Hepatocyte (in vitro differentiated cells): ENCODE measurements at regions not wholly inside any gene's neighbourhood (a gene's known extent, or its start where the extent isn't known, plus 50 kb on each side); places are given as distances from the start of the nearest gene placed in this dataset.

Experiments used
- DNase-seq: peaks from one replicate; pipeline ENCODE4 v3.0.0-alpha.2; 2016; ENCODE audit warnings: low spot score
- H2AFZ ChIP-seq: fragments of 200-600 bp; sonication (generic); 2 replicates; pipeline ENCODE4 v1.6.0; 2016; ENCODE audit warnings: antibody characterized with exemption, mild to moderate bottlenecking
- H3K27ac ChIP-seq: fragments of 200-600 bp; sonication (generic); 2 replicates; pipeline ENCODE4 v1.5.1; 2016; ENCODE audit warnings: mild to moderate bottlenecking
- H3K27me3 ChIP-seq: fragments of 200-600 bp; sonication (generic); 2 replicates; pipeline ENCODE4 v1.6.1; 2016
- H3K36me3 ChIP-seq: fragments of 200-600 bp; sonication (generic); replicated peaks from 2 replicates; pipeline ENCODE4 v1.5.1; 2016; ENCODE audit warnings: low read depth; ENCODE audit not compliant: insufficient read depth
- H3K4me1 ChIP-seq: fragments of 200-600 bp; sonication (generic); 2 replicates; pipeline ENCODE4 v1.5.1; 2016; ENCODE audit warnings: mild to moderate bottlenecking, moderate library complexity; ENCODE audit not compliant: insufficient read depth
- H3K4me2 ChIP-seq: fragments of 200-600 bp; sonication (generic); 2 replicates; pipeline ENCODE4 v1.6.0; 2016
- H3K4me3 ChIP-seq: fragments of 200-600 bp; sonication (generic); 2 replicates; pipeline ENCODE4 v1.5.1; 2016; ENCODE audit warnings: mild to moderate bottlenecking
- H3K79me2 ChIP-seq: fragments of 200-600 bp; sonication (generic); 2 replicates; pipeline ENCODE4 v1.6.0; 2017; ENCODE audit warnings: mild to moderate bottlenecking
- H3K9me2 ChIP-seq: fragments of 200-600 bp; sonication (generic); replicated peaks from 2 replicates; pipeline ENCODE4 v1.6.0; 2017; ENCODE audit warnings: mild to moderate bottlenecking; ENCODE audit not compliant: insufficient read depth
- H3K9me3 ChIP-seq: fragments of 200-600 bp; sonication (generic); 2 replicates; pipeline ENCODE4 v1.5.1; 2016; ENCODE audit warnings: low read depth, mild to moderate bottlenecking
- H4K20me1 ChIP-seq: fragments of 200-600 bp; sonication (generic); 2 replicates; pipeline ENCODE4 v1.6.0; 2016; ENCODE audit warnings: mild to moderate bottlenecking; ENCODE audit not compliant: insufficient read depth, poor library complexity, severe bottlenecking
- EZH2 ChIP-seq: fragments of 200-600 bp; sonication (generic); IDR thresholded peaks from 2 replicates; pipeline ENCODE4 v1.6.1; 2016; ENCODE audit warnings: antibody characterized with exemption, mild to moderate bottlenecking, borderline replicate concordance
- EZH2phosphoT487 ChIP-seq: fragments of 200-600 bp; sonication (generic); IDR thresholded peaks from one replicate; pipeline ENCODE4 v1.6.1; 2018; ENCODE audit warnings: antibody characterized with exemption, mild to moderate bottlenecking, low read depth, moderate library complexity; ENCODE audit not compliant: unreplicated experiment, severe bottlenecking
- WGBS: methylation state at CpG from one replicate; pipeline ENCODE4 v1.1.6; 2016; ENCODE audit warnings: low lambda C conversion rate; ENCODE audit errors: missing lambda C conversion rate; 5-methylcytosine and 5-hydroxymethylcytosine counted together
- TF ChIP-seq, protein P1 (sequence below): fragments of 200-600 bp; sonication (generic); IDR thresholded peaks from 2 replicates; pipeline ENCODE4 v1.5.1; 2016; ENCODE audit warnings: antibody characterized with exemption, mild to moderate bottlenecking; ENCODE audit not compliant: poor library complexity

DNA sequence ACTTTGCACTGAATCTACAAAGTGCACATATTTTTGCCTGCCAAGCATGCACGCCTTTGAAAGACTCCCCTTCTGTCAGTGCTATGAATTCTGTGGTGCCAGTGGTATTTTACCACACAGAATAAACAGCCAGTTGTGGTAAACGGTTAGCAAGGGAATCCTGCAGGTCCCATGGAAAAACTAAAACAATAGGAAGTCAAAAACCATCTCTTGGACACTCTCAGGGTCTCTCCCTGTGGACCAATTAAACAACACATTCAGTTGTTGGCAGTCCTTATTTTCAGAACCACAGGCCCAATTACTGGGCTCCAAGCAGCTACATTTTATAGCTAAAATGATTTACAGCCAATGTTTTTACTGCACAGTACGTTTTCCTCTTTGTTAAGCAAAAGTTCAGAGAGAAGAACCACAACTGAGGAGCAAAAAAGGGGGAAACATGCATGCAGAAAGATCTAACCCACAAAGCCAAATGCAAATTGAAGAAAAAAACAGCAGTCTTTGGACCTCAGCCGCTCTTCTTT lies 116.9 kb downstream of the KCTD12 start:
- Histone ChIP-seq H3K79me2 (no peaks in the 10 kb centered on the region), H3K9me2 (no peaks in the 10 kb centered on the region), H3K4me1 (no peaks in the 10 kb centered on the region), H3K4me3 (no peak overlapping the region), H3K27ac (no peak overlapping the region), H3K36me3 (no peaks in the 10 kb centered on the region), H4K20me1 (no peaks in the 10 kb centered on the region), H3K4me2 (no peak overlapping the region), H2AFZ (no peak overlapping the region), H3K9me3 (no peaks in the 10 kb centered on the region), H3K27me3 (no peaks in the 10 kb centered on the region)
- WGBS, result 67% methylated on average over 4 of the region's 4 CpGs
- no peak for DNase-seq
- TF ChIP-seq EZH2 (no peak), EZH2phosphoT487 (no peak)
- TF ChIP-seq, protein P1, sequence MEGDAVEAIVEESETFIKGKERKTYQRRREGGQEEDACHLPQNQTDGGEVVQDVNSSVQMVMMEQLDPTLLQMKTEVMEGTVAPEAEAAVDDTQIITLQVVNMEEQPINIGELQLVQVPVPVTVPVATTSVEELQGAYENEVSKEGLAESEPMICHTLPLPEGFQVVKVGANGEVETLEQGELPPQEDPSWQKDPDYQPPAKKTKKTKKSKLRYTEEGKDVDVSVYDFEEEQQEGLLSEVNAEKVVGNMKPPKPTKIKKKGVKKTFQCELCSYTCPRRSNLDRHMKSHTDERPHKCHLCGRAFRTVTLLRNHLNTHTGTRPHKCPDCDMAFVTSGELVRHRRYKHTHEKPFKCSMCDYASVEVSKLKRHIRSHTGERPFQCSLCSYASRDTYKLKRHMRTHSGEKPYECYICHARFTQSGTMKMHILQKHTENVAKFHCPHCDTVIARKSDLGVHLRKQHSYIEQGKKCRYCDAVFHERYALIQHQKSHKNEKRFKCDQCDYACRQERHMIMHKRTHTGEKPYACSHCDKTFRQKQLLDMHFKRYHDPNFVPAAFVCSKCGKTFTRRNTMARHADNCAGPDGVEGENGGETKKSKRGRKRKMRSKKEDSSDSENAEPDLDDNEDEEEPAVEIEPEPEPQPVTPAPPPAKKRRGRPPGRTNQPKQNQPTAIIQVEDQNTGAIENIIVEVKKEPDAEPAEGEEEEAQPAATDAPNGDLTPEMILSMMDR, result no peak

DNA sequence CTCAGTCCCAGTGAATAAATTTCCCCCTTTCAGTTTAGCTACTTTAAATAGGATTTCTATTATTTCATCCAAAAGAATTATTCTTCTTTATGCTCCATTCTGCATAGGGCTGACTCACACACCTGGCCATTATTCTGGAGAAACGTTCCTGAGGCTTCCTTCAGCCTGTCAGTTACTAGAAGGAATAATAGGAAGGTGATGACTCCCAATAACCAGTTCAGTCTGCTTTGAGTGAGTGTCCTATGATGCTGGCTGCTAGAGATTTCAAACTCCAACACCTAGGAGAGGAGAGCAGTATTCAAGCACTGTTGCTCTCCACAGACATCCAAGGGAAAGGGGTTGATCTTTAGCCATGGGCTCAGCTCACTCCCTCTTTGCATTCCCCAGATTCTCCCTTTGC lies 117.8 kb downstream of the KCTD12 start:
- H3K9me3 ChIP-seq, result no peaks in the 10 kb centered on the region
- H3K36me3 ChIP-seq, result no peaks in the 10 kb centered on the region
- H2AFZ ChIP-seq, result no peak overlapping the region
- DNase-seq, result no peak
- no peaks in the 10 kb centered on the region for H3K27me3 ChIP-seq
- no peaks in the 10 kb centered on the region for H3K4me1 ChIP-seq
- 60% methylated on average over 1 of the region's 1 CpG for WGBS
- H3K9me2 ChIP-seq, result no peaks in the 10 kb centered on the region
- H3K4me3 ChIP-seq, result no peak overlapping the region
- H3K79me2 ChIP-seq, result no peaks in the 10 kb centered on the region
- H3K27ac ChIP-seq, result no peak overlapping the region
- no peaks in the 10 kb centered on the region for H4K20me1 ChIP-seq
- TF ChIP-seq EZH2phosphoT487 (no peak), EZH2 (no peak)
- TF ChIP-seq, protein P1, result no peak
- no peak overlapping the region for H3K4me2 ChIP-seq

DNA sequence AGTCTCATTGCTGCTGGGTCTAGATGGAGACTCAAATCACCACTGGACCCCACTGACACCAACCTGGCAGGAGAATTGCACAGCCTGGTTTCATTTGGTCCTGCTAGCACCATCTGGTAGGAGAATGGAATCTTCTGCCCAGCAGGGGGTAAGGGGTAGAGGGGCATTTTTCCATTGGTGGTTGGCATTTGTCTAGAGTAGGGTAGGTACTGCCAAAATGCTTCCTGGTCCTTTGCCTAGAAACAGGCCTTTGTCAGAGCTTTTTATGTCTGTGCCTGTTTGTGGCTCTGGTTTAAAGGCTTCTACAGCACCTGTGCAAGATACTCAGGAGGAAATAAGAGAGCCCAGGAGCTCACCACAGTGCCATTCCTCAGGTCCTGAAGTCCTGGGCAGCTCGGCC lies 121.3 kb downstream of the KCTD12 start:
- no peaks in the 10 kb centered on the region for H3K9me2 ChIP-seq
- H4K20me1 ChIP-seq, result no peaks in the 10 kb centered on the region
- TF ChIP-seq EZH2, result no peak
- no peak for TF ChIP-seq EZH2phosphoT487
- TF ChIP-seq, protein P1, result no peak
- no peak for DNase-seq
- WGBS, result 95% methylated on average over 1 of the region's 1 CpG
- H3K4me2 ChIP-seq, result no peak overlapping the region
- H3K36me3 ChIP-seq, result no peaks in the 10 kb centered on the region
- no peaks in the 10 kb centered on the region for H3K79me2 ChIP-seq
- no peaks in the 10 kb centered on the region for H3K27me3 ChIP-seq
- no peak overlapping the region for H3K4me3 ChIP-seq
- no peak overlapping the region for H2AFZ ChIP-seq
- H3K27ac ChIP-seq, result no peak overlapping the region
- H3K9me3 ChIP-seq, result no peaks in the 10 kb centered on the region
- no peaks in the 10 kb centered on the region for H3K4me1 ChIP-seq

DNA sequence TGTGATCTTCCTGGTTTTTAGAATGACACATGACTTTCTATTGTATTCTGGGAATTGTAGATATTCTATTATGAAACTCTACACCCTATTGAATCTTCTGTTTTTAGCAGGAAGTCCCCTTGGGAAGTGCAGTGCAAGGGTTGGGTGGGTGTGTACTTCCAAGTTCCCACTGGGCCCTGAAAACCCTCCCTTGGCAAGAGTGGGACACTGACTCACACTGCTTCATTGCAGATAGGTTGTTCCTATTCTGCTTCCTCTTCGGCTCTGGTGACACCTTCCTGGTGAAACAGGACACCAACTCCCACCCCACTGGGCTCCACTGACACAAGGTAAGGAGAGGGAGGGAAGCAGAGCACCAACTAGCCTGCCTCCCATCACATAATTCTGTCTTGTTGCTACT lies 121.8 kb downstream of the KCTD12 start:
- H3K27ac ChIP-seq, result no peak overlapping the region

More for the DNA sequence above, 121.8 kb downstream of the KCTD12 start:
- Histone ChIP-seq H3K4me2 (no peak overlapping the region), H3K9me2 (no peaks in the 10 kb centered on the region), H3K36me3 (no peaks in the 10 kb centered on the region), H3K9me3 (no peaks in the 10 kb centered on the region), H3K4me1 (no peaks in the 10 kb centered on the region), H2AFZ (no peak overlapping the region), H3K27me3 (no peaks in the 10 kb centered on the region), H3K79me2 (no peaks in the 10 kb centered on the region), H4K20me1 (no peaks in the 10 kb centered on the region), H3K4me3 (no peak overlapping the region)
- WGBS, result 70% methylated on average over 1 of the region's 1 CpG
- DNase-seq, result no peak
- TF ChIP-seq EZH2 (no peak), EZH2phosphoT487 (no peak)
- TF ChIP-seq, protein P1, result no peak
